Mesendoderm (in vitro differentiated cells): ENCODE measurements at regions not wholly inside any gene's neighbourhood (a gene's known extent, or its start where the extent isn't known, plus 50 kb on each side); places are given as distances from the start of the nearest gene placed in this dataset.

ENCODE experiments used
- DNase-seq: peaks from one replicate; pipeline ENCODE4 v3.0.0; 2013
- H2AK5ac ChIP-seq: 2 replicates; pipeline ENCODE4 v1.6.1; 2013; ENCODE audit warnings: low read length, inconsistent platforms
- H2BK120ac ChIP-seq: 2 replicates; pipeline ENCODE4 v1.6.1; 2013; ENCODE audit warnings: low read depth, mild to moderate bottlenecking, low read length, moderate library complexity, mixed read lengths
- H2BK15ac ChIP-seq: replicated peaks from 2 replicates; pipeline ENCODE4 v1.6.1; 2013; ENCODE audit warnings: low read depth, mild to moderate bottlenecking, moderate library complexity
- H2BK5ac ChIP-seq: 2 replicates; pipeline ENCODE4 v1.6.1; 2013; ENCODE audit warnings: low read length, inconsistent platforms
- H3K18ac ChIP-seq: 2 replicates; pipeline ENCODE4 v1.6.1; 2013; ENCODE audit warnings: mild to moderate bottlenecking, low read length, mixed read lengths
- H3K23ac ChIP-seq: one replicate; pipeline ENCODE4 v1.6.1; 2013; ENCODE audit warnings: low read length
- H3K27ac ChIP-seq: 2 replicates; pipeline ENCODE4 v1.5.1; 2013; ENCODE audit warnings: low read depth, mild to moderate bottlenecking, inconsistent platforms, low read length, moderate library complexity
- H3K27me3 ChIP-seq: 2 replicates; pipeline ENCODE4 v1.6.1; 2013; ENCODE audit warnings: low read length, control low read depth, mild to moderate bottlenecking, inconsistent platforms; ENCODE audit not compliant: insufficient read depth, poor library complexity
- H3K36me3 ChIP-seq: 2 replicates; pipeline ENCODE4 v1.6.1; 2013; ENCODE audit warnings: low read length, inconsistent platforms; ENCODE audit not compliant: control insufficient read depth, insufficient read depth
- H3K4ac ChIP-seq: one replicate; pipeline ENCODE4 v1.6.1; 2013; ENCODE audit warnings: low read depth, mild to moderate bottlenecking, low read length, moderate library complexity
- H3K4me1 ChIP-seq: 2 replicates; pipeline ENCODE4 v1.6.1; 2013; ENCODE audit warnings: low read depth, low read length, inconsistent platforms; ENCODE audit not compliant: control insufficient read depth
- H3K4me2 ChIP-seq: 2 replicates; pipeline ENCODE4 v1.6.1; 2013; ENCODE audit warnings: low read length
- H3K4me3 ChIP-seq: 2 replicates; pipeline ENCODE4 v1.5.1; 2013; ENCODE audit warnings: mild to moderate bottlenecking, low read length
- H3K56ac ChIP-seq: one replicate; pipeline ENCODE4 v1.6.1; 2013; ENCODE audit warnings: low read length
- H3K79me1 ChIP-seq: 2 replicates; pipeline ENCODE4 v1.6.1; 2013; ENCODE audit warnings: low read length, inconsistent platforms
- H3K79me2 ChIP-seq: 2 replicates; pipeline ENCODE4 v1.6.1; 2013; ENCODE audit warnings: mild to moderate bottlenecking, low read length; ENCODE audit not compliant: control insufficient read depth, insufficient read depth
- H3K9ac ChIP-seq: 2 replicates; pipeline ENCODE4 v1.6.1; 2013; ENCODE audit warnings: low read length, inconsistent platforms
- H4K5ac ChIP-seq: one replicate; pipeline ENCODE4 v1.6.1; 2013; ENCODE audit warnings: low read length
- H4K8ac ChIP-seq: one replicate; pipeline ENCODE4 v1.6.1; 2013; ENCODE audit warnings: low read depth, mild to moderate bottlenecking, control low read depth, low read length, moderate library complexity
- WGBS: extraction: QIAGEN DNeasy Blood & Tissue Kit; methylation state at CpG from one replicate; pipeline ENCODE4 v1.1.7; 2013; ENCODE audit warnings: low lambda C conversion rate, missing lambda C conversion rate; ENCODE audit not compliant: insufficient coverage; ENCODE audit errors: extremely low coverage; 5-methylcytosine and 5-hydroxymethylcytosine counted together

- H3K9ac ChIP-seq: no peak overlapping the region
- H3K27ac ChIP-seq: no peak overlapping the region
- no peaks in the 10 kb centered on the region for H3K36me3 ChIP-seq
- no peak overlapping the region for H3K23ac ChIP-seq
- DNase-seq: no peak
- no peak overlapping the region for H2BK5ac ChIP-seq
- no peak overlapping the region for H4K8ac ChIP-seq
- H3K79me1 ChIP-seq: no peaks in the 10 kb centered on the region
- no peaks in the 10 kb centered on the region for H3K27me3 ChIP-seq
- no peak overlapping the region for H3K56ac ChIP-seq
- H3K4ac ChIP-seq: no peak overlapping the region
- H2BK120ac ChIP-seq: no peak overlapping the region
- H2BK15ac ChIP-seq: no peak overlapping the region
- no peaks in the 10 kb centered on the region for H3K79me2 ChIP-seq
- H3K4me3 ChIP-seq: no peak overlapping the region
- no CpG with 5 or more reads among the region's 4 CpGs for WGBS
- H3K4me2 ChIP-seq: no peak overlapping the region
- no peak overlapping the region for H4K5ac ChIP-seq
- no peak overlapping the region for H2AK5ac ChIP-seq
- H3K4me1 ChIP-seq: no peaks in the 10 kb centered on the region
- no peak overlapping the region for H3K18ac ChIP-seq
These were observed 69.4 kb upstream of the POU5F2 start for GRCh38 chr5:93810780-93811179.

DNA sequence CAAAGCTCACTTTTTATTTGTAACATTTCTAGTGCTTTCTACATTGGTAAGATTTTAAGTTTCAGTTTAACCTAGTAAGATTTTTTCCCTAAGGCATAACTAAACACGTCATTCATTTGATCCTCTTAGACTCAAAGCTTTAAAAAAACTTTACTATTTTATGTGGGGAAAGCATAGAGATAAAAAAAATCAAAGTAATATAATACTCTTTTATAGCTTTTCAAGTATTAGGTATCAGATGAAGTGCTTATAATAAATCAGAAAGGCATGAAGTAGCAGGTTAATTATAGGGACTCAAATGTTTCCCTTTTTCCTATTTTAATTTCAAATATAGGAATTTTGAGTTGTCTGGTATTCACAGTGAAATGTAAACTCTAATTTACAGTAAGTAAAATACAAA is 68.0 kb upstream of the POU5F2 start:
- Histone ChIP-seq H3K4ac (no peak overlapping the region), H2BK120ac (no peak overlapping the region), H3K79me1 (no peaks in the 10 kb centered on the region), H3K23ac (no peak overlapping the region), H3K36me3 (no peaks in the 10 kb centered on the region), H4K8ac (no peak overlapping the region), H3K56ac (no peak overlapping the region), H4K5ac (no peak overlapping the region), H3K9ac (no peak overlapping the region), H3K79me2 (no peaks in the 10 kb centered on the region), H2BK15ac (no peak overlapping the region), H3K4me3 (no peak overlapping the region), H2AK5ac (no peak overlapping the region), H3K27me3 (no peaks in the 10 kb centered on the region), H3K18ac (no peak overlapping the region), H2BK5ac (no peak overlapping the region), H3K4me1 (no peaks in the 10 kb centered on the region), H3K4me2 (no peak overlapping the region), H3K27ac (no peak overlapping the region)
- no CpG with 5 or more reads among the region's 1 CpG for WGBS
- no peak for DNase-seq

DNA sequence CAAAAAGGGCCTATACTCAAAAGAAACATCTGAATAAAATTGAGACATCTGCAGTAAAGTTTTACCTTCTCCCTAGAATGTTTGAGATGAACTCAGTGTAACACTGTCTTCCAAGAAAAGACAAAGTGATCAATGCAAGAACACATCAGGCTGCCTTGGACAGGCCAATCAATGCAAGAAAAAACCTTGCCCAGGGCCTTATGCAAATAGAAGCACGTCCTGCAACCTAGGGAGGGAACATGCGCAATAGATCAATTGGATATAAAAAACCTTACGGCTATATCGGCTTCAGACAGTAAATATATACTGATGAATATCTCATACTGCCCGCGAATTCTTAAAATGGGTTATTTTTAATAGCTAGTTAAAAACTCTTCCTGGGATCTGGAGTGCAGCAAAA is 66.4 kb upstream of the POU5F2 start:
- H3K4me2 ChIP-seq: no peak overlapping the region
- H2BK5ac ChIP-seq: no peak overlapping the region
- H4K5ac ChIP-seq: no peak overlapping the region
- DNase-seq: no peak
- H3K18ac ChIP-seq: no peak overlapping the region
- no peaks in the 10 kb centered on the region for H3K79me1 ChIP-seq
- H3K36me3 ChIP-seq: no peaks in the 10 kb centered on the region
- WGBS: no CpG with 5 or more reads among the region's 6 CpGs
- H3K4me1 ChIP-seq: no peaks in the 10 kb centered on the region
- no peak overlapping the region for H2BK15ac ChIP-seq
- H3K4me3 ChIP-seq: no peak overlapping the region
- no peak overlapping the region for H2AK5ac ChIP-seq
- H2BK120ac ChIP-seq: no peak overlapping the region
- H3K56ac ChIP-seq: no peak overlapping the region
- no peaks in the 10 kb centered on the region for H3K79me2 ChIP-seq
- H3K4ac ChIP-seq: no peak overlapping the region
- H3K27ac ChIP-seq: no peak overlapping the region
- H3K9ac ChIP-seq: no peak overlapping the region
- H4K8ac ChIP-seq: no peak overlapping the region
- no peak overlapping the region for H3K23ac ChIP-seq
- H3K27me3 ChIP-seq: no peaks in the 10 kb centered on the region

- no peak overlapping the region for H3K4me3 ChIP-seq
- no peak for DNase-seq
- H3K27ac ChIP-seq: no peak overlapping the region
- H4K5ac ChIP-seq: no peak overlapping the region
- no peak overlapping the region for H2BK15ac ChIP-seq
- no CpG with 5 or more reads among the region's 5 CpGs for WGBS
- H2AK5ac ChIP-seq: no peak overlapping the region
- H3K27me3 ChIP-seq: no peaks in the 10 kb centered on the region
- H3K9ac ChIP-seq: no peak overlapping the region
- H3K4ac ChIP-seq: no peak overlapping the region
- H3K79me2 ChIP-seq: no peaks in the 10 kb centered on the region
- no peaks in the 10 kb centered on the region for H3K79me1 ChIP-seq
- H3K36me3 ChIP-seq: no peaks in the 10 kb centered on the region
- no peaks in the 10 kb centered on the region for H3K4me1 ChIP-seq
- no peak overlapping the region for H3K4me2 ChIP-seq
- H2BK120ac ChIP-seq: no peak overlapping the region
- H3K23ac ChIP-seq: no peak overlapping the region
- H4K8ac ChIP-seq: no peak overlapping the region
- no peak overlapping the region for H2BK5ac ChIP-seq
- no peak overlapping the region for H3K18ac ChIP-seq
- no peak overlapping the region for H3K56ac ChIP-seq
These were observed 64.4 kb upstream of the POU5F2 start for GRCh38 chr5:93805616-93806379.

DNA sequence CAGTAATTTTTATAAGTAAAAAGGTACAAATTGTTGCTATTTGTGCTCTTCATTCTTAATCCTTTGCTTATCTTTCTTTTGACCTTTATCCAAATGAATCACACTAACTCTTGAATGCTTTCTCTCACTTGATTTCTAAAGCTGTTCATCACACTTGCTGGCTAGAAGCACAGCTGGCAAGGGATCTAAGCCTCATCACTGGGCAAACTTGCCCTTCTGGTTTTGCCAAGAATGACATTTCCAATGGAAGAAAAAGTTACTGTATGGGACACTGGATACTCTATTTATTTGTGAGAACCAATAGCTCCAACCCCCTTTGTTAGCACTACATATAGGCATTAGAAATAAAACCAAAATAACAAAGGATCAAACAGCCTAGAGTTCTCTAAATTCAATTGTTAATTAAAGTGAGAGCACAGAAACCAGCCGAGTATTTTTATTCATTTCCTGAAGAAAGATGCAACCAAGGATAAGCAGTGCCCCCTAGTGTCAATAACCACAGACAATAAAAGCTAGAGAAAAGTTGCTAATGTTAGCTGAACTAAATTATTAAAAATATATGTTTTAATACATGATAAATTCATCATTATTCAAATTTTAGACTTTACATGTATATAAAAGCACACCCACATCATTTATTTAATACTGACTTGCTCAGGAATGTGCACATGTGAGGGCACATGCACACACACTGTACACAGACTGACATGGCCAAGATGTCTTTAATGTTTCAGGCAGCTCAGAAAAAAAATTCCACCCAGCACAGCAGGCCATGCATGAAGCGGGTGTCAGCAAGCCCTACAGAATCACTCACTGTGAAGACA is 59.8 kb upstream of the POU5F2 start:
- DNase-seq: peak; percentile 35
- H3K79me1 ChIP-seq: no peaks in the 10 kb centered on the region
- no peak overlapping the region for H3K9ac ChIP-seq
- no peak overlapping the region for H2BK15ac ChIP-seq
- no peaks in the 10 kb centered on the region for H3K4me1 ChIP-seq
- no peak overlapping the region for H3K4me3 ChIP-seq
- no peak overlapping the region for H3K27ac ChIP-seq
- H3K56ac ChIP-seq: no peak overlapping the region
- H3K4ac ChIP-seq: no peak overlapping the region
- no peaks in the 10 kb centered on the region for H3K79me2 ChIP-seq
- H4K5ac ChIP-seq: no peak overlapping the region
- no CpG with 5 or more reads among the region's 2 CpGs for WGBS
- no peak overlapping the region for H2BK5ac ChIP-seq
- no peak overlapping the region for H4K8ac ChIP-seq
- no peak overlapping the region for H3K4me2 ChIP-seq
- no peak overlapping the region for H3K23ac ChIP-seq
- no peak overlapping the region for H3K18ac ChIP-seq
- H3K27me3 ChIP-seq: no peaks in the 10 kb centered on the region
- no peak overlapping the region for H2AK5ac ChIP-seq
- H2BK120ac ChIP-seq: no peak overlapping the region
- H3K36me3 ChIP-seq: no peaks in the 10 kb centered on the region
